GM12865 (cell line): ENCODE measurements at regions not wholly inside any gene's neighbourhood (a gene's known extent, or its start where the extent isn't known, plus 50 kb on each side); places are given as distances from the start of the nearest gene placed in this dataset.

Source experiments
- DNase-seq: peaks from one replicate; pipeline ENCODE4 v3.0.0; 2010; ENCODE audit warnings: low read depth
- H3K4me3 ChIP-seq: 2 replicates; pipeline ENCODE4 v1.5.1; 2011; ENCODE audit warnings: mild to moderate bottlenecking, low read depth, low read length, control low read depth
- TF ChIP-seq, protein P1 (sequence below): IDR thresholded peaks from 2 replicates; pipeline ENCODE4 v1.5.1; 2011; ENCODE audit warnings: low read length, control low read depth, low read depth, inconsistent platforms; ENCODE audit not compliant: insufficient read depth; ENCODE audit errors: missing control alignments

- TF ChIP-seq, protein P1, sequence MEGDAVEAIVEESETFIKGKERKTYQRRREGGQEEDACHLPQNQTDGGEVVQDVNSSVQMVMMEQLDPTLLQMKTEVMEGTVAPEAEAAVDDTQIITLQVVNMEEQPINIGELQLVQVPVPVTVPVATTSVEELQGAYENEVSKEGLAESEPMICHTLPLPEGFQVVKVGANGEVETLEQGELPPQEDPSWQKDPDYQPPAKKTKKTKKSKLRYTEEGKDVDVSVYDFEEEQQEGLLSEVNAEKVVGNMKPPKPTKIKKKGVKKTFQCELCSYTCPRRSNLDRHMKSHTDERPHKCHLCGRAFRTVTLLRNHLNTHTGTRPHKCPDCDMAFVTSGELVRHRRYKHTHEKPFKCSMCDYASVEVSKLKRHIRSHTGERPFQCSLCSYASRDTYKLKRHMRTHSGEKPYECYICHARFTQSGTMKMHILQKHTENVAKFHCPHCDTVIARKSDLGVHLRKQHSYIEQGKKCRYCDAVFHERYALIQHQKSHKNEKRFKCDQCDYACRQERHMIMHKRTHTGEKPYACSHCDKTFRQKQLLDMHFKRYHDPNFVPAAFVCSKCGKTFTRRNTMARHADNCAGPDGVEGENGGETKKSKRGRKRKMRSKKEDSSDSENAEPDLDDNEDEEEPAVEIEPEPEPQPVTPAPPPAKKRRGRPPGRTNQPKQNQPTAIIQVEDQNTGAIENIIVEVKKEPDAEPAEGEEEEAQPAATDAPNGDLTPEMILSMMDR: no peak
- no peak overlapping the region for H3K4me3 ChIP-seq
- no peak for DNase-seq
Observed at GRCh38 chr4:122540838-122541237, 80.0 kb downstream of the IL21 start.

GRCh38 chr4:122539861-122540465 is 80.9 kb downstream of the IL21 start:
- TF ChIP-seq, protein P1: no peak
- peak; percentile 10 for DNase-seq
- H3K4me3 ChIP-seq: no peak overlapping the region

DNA sequence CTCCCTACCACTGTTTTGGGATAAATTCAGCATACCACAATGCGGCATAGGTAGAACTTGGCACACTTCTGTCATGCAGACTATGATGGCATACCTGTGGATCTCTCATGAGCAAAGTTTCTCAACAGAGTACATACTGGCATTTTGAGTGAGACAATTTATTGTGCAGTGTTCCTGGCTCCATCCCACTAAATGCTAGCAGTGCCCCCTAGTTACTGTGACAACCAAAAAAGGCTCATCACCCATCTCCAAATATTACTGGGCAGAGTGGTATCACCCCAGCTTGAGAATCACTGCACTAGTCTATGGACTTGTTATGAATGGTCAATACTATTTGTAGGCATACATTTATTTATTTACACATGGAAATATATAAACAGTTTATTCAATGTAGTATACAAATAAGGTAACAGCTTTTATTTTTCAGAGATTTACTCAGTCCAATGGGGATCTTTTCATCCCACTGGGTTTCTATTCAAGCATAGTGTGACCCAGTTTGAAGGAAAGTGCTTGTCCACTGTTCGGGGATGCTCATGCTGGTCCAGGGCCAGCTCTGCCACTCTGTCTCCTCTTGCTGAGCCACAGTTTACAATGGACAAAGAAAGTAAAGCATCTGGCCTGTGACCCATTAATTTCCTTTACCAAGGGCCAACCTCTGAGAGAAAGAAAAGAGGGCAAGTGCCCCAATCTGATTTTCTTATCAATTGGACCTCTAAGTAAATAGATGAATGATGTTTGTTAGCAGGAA is 81.0 kb upstream of the IL2 start:
- TF ChIP-seq, protein P1: no peak
- DNase-seq: no peak
- H3K4me3 ChIP-seq: no peak overlapping the region

DNA sequence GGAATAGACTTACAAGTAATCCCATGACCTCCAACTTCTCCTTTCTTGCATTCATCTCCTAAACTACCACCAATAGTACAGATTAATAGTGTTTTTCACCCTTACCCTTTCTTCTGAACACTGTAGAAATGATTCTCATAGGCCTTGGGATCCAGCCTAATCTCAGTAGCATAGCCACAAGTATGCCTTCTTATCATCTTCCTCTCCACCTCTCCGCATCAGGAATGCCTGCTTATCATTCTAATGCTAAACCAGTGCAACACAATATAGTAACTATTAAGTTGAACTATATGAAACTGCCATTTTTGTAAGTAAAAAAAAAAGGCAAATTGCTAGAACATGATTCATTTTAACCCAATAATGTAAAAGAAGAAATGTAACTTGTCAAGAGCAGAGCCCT is 79.5 kb upstream of the IL2 start:
- DNase-seq: no peak
- TF ChIP-seq, protein P1: no peak
- H3K4me3 ChIP-seq: no peak overlapping the region

- DNase-seq: no peak
- H3K4me3 ChIP-seq: no peak overlapping the region
- TF ChIP-seq, protein P1: no peak
Observed at GRCh38 chr4:122534776-122535175, 78.3 kb upstream of the IL2 start.

GRCh38 chr4:122533841-122534240 is 77.3 kb upstream of the IL2 start:
- no peak overlapping the region for H3K4me3 ChIP-seq
- no peak for DNase-seq
- TF ChIP-seq, protein P1: no peak

DNA sequence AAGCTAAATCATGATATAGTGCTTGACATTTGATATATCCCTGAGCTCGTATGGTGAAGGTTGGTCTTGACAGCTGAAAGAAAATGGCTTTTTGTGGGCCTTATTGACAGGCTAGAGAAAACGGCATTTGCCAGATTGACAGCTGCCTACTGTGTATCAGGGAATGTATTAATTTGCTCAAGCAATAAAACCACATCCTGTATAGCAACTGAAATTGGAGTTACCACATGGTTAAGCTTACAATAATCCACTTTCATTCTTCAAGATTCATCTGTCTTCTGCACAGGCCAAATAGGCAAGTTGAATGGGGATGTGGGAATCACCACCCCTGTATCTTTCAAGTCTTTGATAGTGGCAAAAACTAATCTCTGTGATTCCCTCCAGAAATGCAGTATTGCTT is 76.2 kb upstream of the IL2 start:
- no peak for DNase-seq
- TF ChIP-seq, protein P1: no peak
- H3K4me3 ChIP-seq: no peak overlapping the region
